SKM-1 treated with dmso at 0.1 percent for 144 hours (cell line): ENCODE measurements at regions not wholly inside any gene's neighbourhood (a gene's known extent, or its start where the extent isn't known, plus 50 kb on each side); places are given as distances from the start of the nearest gene placed in this dataset.
"Not testable (repeated sequence)": the region's sequence is repeated elsewhere in the genome, so short reads cannot be mapped to it uniquely, and the experiment has no call there.

Experiments used
- DNase-seq: peaks from one replicate; lab custom pipeline; 2025; ENCODE audit not compliant: unreplicated experiment; lab: John Stamatoyannopoulos, UW

DNA sequence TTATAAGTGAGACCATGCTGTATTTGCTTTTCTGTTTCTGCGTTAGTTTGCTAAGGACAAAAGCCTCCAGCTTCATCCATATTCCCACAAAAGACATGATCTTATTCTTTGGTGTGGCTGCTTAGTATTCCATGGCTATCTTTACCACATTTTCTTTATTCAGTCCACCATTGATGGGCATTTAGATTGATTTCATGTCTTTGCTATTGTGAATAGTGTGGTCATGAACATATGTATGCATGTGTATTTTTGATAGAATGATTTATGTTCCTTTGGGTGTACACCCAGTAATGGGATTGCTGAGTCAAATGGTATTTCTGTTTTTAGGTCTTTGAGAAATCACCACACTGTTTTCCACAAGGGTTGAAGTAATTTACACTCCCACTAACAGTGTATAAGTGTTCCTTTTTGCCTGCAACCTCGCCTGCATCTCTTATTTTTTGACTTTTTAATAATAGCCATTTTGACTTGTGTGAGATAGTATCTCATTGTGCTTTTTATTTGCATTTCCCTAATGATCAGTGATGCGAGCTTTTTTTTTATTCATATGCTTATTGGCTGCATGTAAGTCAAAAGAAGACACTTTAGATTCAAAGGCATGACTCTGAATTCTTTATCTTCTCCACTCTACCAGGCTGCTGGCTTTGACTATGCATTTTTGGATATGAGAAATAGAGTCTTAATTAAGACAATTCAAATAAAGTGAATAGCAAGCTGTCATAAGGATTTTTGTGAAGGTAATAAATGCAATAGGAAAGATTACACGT lies 183.3 kb upstream of the SYNPR start:
- DNase-seq, result no peak

DNA sequence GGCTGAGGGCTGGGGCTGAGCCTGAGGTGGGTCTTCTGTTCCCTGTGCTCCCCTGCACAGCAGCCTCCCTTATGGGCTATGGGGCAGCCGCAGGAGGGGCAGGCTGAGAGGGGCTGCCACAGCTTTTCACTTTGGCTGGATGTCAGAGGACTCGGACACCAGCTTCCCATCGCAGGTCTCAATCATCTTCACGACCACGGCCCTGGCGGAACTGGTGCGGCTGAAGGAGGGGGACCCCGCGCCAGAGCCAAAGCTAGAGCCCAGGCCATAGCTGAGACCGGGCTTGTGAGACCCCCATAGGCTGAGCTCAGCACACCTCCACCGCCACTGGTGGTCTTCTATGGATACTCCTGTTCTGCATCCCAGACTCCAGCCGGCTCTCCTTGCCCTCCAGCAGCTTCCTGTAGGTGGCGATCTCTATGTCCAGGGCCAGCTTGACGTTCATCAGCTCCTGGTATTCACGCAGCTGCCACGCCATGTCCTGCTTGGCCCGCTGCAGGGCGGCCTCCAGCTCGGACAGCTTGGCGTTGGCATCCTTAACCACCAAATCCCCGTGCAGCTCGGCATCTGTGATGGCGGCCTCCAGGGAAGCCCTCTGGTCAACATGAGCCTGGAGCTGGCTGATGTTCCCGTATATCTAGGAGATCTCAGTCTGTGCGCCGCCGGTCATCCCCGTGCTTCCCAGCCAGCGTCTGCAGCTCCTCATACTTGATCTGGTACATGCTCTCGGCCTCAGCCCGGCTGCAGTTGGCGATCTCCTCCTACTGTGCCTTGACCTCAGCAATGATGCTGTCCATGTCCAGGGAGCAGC lies 181.7 kb upstream of the SYNPR start:
- no peak for DNase-seq

DNA sequence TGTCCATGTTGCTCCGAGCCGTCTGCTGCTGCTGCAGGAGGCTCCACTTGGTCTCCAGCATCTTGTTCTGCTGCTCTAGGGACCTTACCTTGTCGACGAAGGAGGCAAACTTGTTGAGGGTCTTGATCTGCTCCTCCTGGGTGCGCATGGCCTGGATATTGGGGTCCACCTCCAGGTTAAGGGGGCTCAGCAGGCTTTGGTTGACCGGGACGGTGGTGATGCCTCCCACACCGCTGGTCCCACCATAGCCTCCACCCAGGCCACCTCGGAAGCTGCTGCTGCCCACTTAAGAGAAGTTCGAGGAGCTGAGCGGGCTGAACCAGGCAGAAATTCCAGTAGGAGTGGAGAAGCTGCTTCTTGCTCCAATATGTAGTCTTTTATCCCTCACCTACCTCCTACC lies 180.7 kb upstream of the SYNPR start:
- no peak for DNase-seq

DNA sequence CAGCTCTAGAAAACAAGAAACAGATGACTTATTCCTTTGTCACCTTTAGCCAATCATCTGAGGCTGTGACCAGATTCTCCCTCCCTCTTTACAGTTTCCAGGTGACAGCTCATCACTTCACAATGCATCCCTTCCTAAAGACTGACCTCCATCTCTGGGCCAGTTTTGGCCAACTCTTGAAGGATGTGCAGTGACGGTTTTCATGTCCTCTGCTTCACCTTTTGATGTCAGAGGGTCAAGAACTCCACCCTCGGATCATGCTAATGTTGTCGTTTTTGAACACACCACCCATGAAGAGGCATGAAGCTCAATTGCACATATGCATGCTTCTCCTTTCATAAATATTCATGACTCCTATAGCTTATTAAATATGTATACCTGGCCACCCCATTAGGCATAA lies 161.2 kb upstream of the SYNPR start:
- no peak for DNase-seq

DNA sequence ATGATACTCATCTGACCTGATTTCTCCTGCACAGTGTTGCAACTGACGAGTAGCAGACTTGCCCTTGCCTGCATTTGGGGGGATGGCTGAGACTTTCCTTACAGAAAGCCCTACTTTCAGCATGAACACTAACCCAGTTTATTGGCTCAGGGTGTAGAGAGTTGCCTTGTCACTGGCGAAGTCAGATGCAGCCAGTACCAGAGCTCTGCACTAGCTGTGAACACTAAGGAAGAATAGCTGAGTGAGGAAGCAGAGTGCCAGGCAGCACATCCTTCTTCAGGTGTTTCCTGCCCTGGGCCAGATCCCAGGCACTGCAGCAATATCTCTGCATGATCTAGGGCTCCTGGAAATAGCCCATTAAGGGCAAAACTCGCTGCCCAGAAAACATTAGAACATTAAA lies 154.0 kb upstream of the SYNPR start:
- no peak for DNase-seq

DNA sequence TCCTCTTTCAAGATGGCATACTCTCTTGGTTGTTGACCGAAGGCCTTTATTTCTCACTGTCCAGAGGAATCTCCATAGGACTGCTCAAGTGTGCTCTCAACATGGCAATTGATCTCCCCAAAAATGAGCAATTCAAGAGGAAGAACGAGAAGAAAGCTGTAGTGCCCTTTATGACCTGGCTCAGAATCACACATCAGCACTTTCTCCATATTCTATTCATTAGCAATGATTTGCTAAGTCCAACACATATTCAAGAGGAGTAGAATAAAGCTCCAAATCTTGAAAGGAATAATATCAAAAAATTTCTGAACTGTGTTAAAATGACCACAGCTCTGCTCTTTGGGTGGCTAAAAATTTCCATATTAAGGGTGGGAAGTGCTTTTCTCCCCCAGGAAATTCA lies 151.6 kb upstream of the SYNPR start:
- DNase-seq, result no peak

DNA sequence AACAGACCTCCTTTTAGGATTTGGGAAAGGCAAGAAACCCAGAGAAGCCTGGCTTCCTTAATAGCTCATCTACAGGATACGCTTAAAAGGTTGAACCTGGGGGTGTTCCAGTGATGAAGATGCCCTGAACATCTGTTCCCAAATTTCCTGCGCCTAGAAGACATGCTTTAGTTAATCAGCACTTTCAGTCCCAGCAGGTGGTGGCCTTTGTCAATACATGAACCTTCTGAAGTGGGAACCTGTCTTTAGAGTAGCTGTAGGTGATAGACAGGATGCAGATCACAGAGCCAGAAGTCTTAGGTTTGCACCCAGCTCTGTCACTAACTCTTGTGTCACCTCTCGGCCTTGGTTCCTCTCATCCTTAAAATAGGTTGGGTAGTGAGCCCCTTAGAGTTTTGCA lies 149.7 kb upstream of the SYNPR start:
- DNase-seq, result no peak

DNA sequence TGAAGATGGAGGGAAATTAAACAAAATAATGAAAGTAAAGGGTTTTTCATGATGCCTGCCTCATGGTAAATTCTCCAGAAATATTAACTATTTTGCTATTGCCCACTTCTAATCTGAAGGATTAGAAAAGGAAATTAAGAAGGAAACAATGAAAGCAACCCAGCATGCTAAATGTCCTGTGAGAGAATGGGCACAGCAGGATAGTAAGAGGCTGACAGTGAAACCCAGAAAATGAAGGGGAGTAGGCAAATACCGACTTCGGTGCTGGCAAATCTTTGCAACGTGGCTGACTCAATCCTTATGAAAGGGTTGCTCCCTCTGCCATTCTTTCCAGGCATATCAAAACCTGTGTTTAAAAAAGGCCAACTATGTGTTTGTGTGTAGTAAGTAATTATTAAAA lies 147.5 kb upstream of the SYNPR start:
- DNase-seq, result no peak

DNA sequence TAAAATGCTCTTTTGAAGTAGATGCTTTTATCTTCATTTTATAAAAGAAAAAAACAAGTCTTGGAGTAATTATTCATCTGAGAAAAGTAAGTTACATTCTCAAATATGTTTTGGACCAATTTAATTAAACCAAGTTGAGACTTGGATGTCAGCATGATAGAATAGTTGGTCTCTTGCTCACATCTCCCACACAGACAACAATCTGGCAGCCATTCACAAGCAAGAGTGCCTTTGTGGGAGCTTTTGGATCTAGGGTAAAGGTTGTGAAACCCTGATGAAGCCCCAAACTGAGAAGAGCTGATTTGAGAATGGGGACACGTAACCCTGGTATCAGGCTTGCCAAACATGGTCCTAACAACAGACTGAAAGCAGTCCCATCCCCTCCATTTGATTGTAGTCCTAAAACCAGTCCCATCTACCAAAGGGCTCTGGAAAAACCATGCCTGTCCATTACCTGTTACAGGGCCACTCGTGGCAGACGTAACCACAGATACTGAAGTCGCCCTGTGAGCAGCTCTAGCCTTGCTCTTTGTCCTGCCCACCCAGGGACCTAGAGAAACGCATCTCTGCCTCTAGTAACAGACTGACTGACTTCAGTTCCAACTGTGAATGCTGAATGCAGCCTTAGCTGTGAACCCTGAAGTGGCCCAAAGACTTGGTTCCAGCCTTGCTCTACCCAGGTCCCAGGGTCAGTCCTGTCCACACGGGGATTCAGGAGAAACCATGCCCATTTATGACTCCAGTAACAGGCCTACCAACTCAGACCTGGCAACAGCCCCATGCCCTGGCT lies 145.5 kb upstream of the SYNPR start:
- no peak for DNase-seq

DNA sequence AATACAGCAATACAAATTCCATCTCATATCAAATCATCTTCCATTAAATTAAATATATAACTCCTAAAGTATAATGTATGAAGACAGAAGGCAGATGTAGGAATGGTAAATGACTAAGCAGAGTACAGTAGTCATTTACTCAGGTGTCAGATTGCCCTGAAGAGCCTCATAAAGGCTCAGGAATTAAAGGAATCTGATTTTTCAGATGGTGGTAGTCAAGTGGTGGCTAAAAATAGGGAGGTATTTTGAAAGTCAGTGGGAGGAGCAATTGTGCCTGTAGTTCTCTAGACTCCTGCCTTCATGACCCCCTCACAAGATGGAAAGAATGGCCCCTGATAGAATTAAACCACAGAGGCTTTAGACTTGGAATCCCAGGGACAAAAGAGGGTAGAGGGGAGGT lies 142.7 kb upstream of the SYNPR start:
- DNase-seq, result no peak

DNA sequence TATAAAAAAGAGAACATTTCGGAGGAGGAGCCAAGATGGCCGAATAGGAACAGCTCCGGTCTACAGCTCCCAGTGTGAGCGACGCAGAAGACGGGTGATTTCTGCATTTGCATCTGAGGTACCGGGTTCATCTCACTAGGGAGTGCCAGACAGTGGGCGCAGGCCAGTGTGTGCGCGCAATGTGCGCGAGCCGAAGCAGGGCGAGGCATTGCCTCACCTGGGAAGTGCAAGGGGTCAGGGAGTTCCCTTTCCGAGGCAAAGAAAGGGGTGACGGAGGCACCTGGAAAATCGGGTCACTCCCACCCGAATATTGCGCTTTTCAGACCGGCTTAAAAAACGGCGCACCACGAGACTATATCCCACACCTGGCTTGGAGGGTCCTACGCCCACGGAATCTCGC lies 141.9 kb upstream of the SYNPR start:
- not testable (repeated sequence) for DNase-seq

DNA sequence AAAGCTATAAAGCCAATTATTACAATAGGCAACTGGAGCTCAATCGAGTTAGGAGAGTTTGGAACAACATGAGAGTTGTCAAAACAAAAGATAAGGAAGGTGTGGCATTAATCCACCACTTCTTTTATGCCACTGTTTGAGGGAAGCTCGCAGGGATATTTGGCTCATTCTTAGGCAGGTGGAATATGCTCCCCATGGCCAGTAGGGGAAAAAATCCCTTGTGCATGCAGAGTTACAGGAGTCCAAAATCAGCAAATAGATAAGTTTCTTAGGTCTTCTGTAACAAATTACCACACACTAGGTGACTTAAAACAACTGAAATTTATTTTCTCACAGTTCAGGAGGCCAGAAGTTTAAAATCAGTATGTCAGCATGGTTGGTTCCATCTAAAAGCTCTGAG lies 135.4 kb upstream of the SYNPR start:
- DNase-seq, result no peak

DNA sequence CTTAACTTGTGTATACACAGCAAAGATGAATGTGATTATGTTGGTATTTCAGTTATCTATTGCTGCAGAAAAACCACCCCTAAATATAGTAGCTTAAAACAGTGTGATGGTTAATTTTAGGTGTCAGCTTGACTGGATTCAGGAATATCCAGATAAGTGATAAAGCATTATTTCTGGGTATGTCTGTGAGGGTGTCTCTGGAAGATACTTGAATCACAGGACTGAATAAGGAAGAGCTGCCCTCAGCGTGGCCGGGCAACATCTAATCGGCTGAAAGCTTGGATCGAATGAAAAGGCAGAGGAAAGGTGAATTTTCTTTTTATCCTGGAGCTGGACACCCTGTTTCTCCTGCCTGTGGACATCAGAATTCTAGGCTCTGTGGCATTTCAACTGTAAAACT lies 132.0 kb upstream of the SYNPR start:
- DNase-seq, result no peak

DNA sequence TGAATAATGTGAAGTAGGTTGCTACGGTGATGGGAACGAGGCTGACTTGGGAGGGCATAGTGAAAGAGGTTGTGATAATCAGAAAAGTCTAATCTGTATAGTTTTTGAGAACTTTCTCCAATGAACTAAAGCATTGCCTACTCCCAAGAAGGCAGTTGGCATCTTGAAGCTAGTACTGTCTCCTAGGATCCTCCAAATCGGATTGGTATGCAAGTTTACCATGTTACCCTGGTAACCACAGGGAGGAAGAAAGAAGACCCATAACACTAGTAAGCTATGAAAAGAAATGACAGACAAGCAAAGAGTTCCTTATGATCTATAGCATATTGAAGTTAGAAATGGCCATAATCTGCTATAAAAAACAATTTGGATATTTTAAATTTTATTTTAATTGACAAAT lies 127.2 kb upstream of the SYNPR start:
- no peak for DNase-seq

DNA sequence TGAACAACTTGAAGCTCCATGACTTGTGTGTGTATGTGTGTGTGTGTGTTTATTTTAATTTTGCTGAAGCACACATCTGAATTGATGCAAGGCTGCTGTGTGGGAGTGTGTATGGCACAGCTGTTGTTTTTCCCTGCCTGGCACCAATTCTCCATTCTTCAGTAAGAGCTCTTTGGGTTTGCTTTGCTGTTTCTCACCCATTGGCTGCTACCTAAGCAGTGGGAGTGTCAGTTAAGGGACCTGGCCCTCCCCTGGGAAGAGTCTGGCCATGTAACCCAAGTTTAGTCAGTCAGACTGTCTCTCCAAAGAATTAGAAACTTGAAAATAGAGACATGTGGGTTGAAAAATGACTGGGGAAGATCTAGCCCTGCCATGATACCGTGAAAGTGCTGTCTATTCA lies 126.2 kb upstream of the SYNPR start:
- no peak for DNase-seq

DNA sequence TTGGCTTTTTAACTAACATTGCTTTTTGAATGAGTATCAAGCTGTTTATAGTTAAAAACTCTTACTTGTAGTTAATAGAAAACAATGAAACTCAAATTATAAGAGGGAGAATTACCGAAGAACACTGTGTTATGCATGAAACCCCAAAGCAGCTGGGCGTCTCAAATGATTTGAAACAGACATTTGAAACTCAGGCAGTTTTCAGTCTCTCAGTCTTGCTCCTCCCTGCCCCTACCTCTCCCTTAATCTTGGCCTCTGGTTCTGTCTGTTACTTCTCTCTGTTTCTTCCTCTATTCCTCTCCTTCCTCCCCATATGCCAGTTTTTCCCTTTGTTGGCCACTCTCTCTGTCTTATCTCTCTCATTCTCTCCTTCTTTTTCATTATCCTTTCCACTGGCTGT lies 118.3 kb upstream of the SYNPR start:
- DNase-seq, result no peak

DNA sequence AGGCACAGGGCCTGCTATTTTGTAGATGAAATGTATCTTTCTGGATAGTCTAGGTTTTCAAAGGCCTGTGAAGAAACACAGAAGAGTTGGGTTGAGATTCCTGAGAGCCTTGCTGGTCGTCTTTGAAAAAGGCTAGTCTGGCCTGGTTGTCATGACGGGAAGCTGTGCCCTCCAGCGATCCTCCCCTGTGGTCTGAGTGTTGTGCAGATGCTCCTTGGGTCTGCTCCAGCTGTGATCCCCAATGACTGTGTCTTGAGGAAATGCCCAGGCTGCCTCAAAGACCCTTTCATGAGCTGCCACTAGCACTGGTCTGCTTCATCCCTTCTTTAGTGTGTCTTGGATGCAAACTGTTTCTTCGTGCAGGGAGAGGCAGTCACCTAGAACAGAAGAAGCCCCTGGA lies 111.0 kb upstream of the SYNPR start:
- no peak for DNase-seq

DNA sequence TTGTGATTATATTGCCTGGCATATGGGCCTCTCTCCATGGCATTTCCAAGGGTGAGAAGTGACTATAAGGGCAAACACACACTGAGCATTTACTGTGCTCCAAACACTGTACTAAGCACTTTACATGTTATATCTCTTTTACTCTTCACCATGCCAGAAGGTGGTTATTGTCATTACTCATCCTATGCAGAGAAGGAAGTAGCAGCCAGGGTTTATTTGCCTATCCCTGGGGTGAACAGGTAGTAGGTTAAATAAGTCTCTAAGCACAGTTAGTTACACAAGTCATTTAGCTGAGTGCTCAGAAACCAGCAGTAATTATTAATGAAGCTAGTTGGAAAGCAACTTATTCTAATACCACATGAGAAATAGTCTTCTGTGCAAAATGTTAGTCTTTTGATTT lies 109.9 kb upstream of the SYNPR start:
- no peak for DNase-seq

DNA sequence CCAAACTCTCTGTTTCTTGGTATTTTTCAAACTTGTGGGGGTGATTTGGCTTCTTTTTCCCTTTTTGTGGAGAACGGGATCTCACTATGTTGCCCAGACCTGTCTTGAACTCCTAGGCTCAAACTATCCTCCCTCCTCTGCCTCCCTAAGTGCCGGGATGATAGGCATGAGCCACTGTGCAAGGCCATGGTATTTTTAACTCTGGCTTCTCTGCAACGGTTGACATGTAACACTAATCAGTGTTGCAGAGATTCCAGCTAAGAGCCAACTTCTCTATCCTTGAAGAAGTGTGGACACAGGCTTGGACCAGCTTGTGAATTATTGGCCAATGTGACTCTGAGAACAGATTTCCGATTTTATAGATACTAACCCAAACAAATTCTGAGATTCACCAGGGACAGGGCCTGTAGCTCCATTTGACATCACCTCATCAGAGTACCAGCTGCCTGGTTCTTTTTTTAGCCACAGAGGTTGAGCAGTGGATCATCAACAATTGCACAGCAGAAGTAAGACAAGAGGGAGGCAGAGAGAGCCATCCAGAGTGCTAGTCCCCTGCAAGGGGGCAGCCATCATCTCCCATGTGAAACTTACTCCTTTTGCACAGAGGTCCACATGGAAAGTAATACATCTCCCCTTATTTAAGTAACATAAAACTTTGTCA lies 98.1 kb upstream of the SYNPR start:
- no peak for DNase-seq

DNA sequence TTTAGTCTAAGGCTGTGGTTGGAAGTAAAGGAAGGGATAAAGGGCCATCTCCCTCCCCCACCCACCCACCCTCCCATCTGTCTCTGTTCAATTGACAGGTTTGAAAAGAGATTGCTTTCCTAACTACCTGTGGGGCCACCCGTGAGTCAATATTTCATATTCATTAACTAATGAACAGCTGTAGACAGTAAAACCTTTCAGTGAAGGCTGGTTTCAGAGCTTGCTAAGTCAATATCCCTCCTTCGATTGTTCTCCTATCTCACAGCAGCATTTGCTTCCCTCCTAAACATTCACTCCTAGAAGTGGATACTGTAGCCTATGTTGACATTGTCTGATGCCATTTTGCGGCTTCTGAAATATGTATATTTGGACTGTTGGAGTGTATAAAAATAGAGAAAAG lies 85.9 kb upstream of the SYNPR start:
- no peak for DNase-seq

DNA sequence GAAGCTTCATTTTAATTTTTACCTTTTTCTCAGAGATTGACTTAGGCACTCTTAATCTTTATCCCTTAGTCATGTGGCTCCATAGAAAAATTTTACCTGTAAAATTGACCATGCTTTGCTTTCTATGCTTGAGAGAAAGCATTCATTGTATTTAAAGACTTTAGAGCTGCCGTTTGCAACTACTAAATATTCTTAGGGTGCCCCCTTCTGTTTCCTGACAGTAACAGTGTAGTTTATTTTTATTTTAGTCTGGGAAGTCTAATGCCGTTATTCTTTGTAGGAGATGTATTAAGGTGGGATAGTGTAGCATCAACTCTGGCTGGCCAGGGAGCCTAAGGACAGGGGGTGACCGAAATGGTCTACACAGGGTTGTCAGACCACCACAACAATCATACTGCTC lies 84.5 kb upstream of the SYNPR start:
- peak; percentile 15 for DNase-seq
